GM23338 (cell line): ENCODE measurements at regions not wholly inside any gene's neighbourhood (a gene's known extent, or its start where the extent isn't known, plus 50 kb on each side); places are given as distances from the start of the nearest gene placed in this dataset.

Experiments
- ATAC-seq: fragments of 200-7000 bp; cut with Tn5 transposase; 3 replicates; pipeline ENCODE4 v1.9.1; 2020
- DNase-seq: peaks from one replicate; pipeline ENCODE4 v3.0.0-alpha.2; 2015; ENCODE audit warnings: low spot score
- H2AFZ ChIP-seq: fragments of 200-600 bp; sonication (generic); 2 replicates; pipeline ENCODE4 v1.8.0; 2016; ENCODE audit warnings: antibody characterized with exemption, mild to moderate bottlenecking, moderate library complexity
- H3F3A ChIP-seq: fragments of 200-600 bp; sonication (generic); replicated peaks from 2 replicates; pipeline ENCODE4 v1.8.0; 2017; ENCODE audit warnings: antibody characterized with exemption, mixed run types, low read depth
- H3K27ac ChIP-seq: fragments of 200-600 bp; sonication (generic); 2 replicates; pipeline ENCODE4 v1.6.1; 2016; ENCODE audit warnings: low read depth
- H3K27me3 ChIP-seq: fragments of 200-600 bp; sonication (generic); 2 replicates; pipeline ENCODE4 v1.8.0; 2016; ENCODE audit warnings: mild to moderate bottlenecking, mixed run types, moderate library complexity; ENCODE audit not compliant: insufficient read depth
- H3K36me3 ChIP-seq: fragments of 200-600 bp; sonication (generic); 2 replicates; pipeline ENCODE4 v1.8.0; 2016; ENCODE audit warnings: mild to moderate bottlenecking; ENCODE audit not compliant: insufficient read depth
- H3K4me1 ChIP-seq: fragments of 200-600 bp; sonication (generic); 2 replicates; pipeline ENCODE4 v1.8.0; 2016; ENCODE audit warnings: mild to moderate bottlenecking, moderate library complexity; ENCODE audit not compliant: insufficient read depth
- H3K4me2 ChIP-seq: fragments of 200-600 bp; sonication (generic); 2 replicates; pipeline ENCODE4 v1.7.1; 2017; ENCODE audit warnings: mixed run types
- H3K4me3 ChIP-seq: fragments of 200-600 bp; sonication (generic); 2 replicates; pipeline ENCODE4 v1.6.1; 2016; ENCODE audit warnings: mixed run types
- H3K79me2 ChIP-seq: fragments of 200-600 bp; sonication (generic); replicated peaks from 2 replicates; pipeline ENCODE4 v1.8.0; 2017; ENCODE audit warnings: mild to moderate bottlenecking; ENCODE audit not compliant: insufficient read depth
- H3K9me2 ChIP-seq: fragments of 200-600 bp; sonication (generic); 2 replicates; pipeline ENCODE4 v1.8.0; 2017; ENCODE audit not compliant: insufficient read depth
- H4K20me1 ChIP-seq: fragments of 200-600 bp; sonication (generic); replicated peaks from 2 replicates; pipeline ENCODE4 v1.8.0; 2017; ENCODE audit warnings: mild to moderate bottlenecking; ENCODE audit not compliant: insufficient read depth
- H3K27ac Mint-ChIP-seq: 2 replicates; pipeline ENCODE4 v1.8.0; 2020; ENCODE audit warnings: inconsistent platforms, mild to moderate bottlenecking, moderate library complexity, mixed read lengths
- H3K27me3 Mint-ChIP-seq: 3 replicates; pipeline ENCODE4 v1.8.0; 2022; ENCODE audit warnings: low read depth, mild to moderate bottlenecking, moderate library complexity, mixed read lengths, inconsistent platforms; ENCODE audit not compliant: insufficient read depth, poor library complexity
- H3K36me3 Mint-ChIP-seq: 3 replicates; pipeline ENCODE4 v1.8.0; 2021; ENCODE audit warnings: low read depth, mild to moderate bottlenecking, inconsistent platforms, moderate library complexity, mixed read lengths
- H3K4me1 Mint-ChIP-seq: 3 replicates; pipeline ENCODE4 v1.8.0; 2020; ENCODE audit warnings: mild to moderate bottlenecking, inconsistent platforms, mixed read lengths
- H3K4me3 Mint-ChIP-seq: 3 replicates; pipeline ENCODE4 v1.8.0; 2021; ENCODE audit warnings: moderate library complexity, mild to moderate bottlenecking, inconsistent platforms, mixed read lengths
- H3K9me3 Mint-ChIP-seq: 3 replicates; pipeline ENCODE4 v1.8.0; 2020; ENCODE audit warnings: moderate library complexity, mild to moderate bottlenecking, inconsistent platforms, mixed read lengths
- CREB1 ChIP-seq: fragments of 250-450 bp; sonication (Bioruptor Pico); IDR thresholded peaks from 2 replicates; pipeline ENCODE4 v1.5.0; 2020; ENCODE audit warnings: low read depth, mild to moderate bottlenecking, moderate library complexity
- CTCF ChIP-seq, 2 experiments: fragments of 200-600 bp in 1 of 2; sonication (generic) in 1 of 2; conservative IDR thresholded peaks; 2 replicates each; pipeline versions ENCODE4 v1.5.1 to v1.6.1; 2016 to 2017; ENCODE audit warnings: antibody characterized with exemption in 2 of 2, low read depth in 2 of 2, mild to moderate bottlenecking in 2 of 2, moderate library complexity in 1 of 2
- ETS1 ChIP-seq: IDR thresholded peaks from 2 replicates; pipeline ENCODE4 v1.6.1; 2016; ENCODE audit warnings: antibody characterized with exemption
- EZH2 ChIP-seq: fragments of 200-600 bp; sonication (generic); IDR thresholded peaks from one replicate; pipeline ENCODE4 v1.8.0; 2017; ENCODE audit warnings: antibody characterized with exemption, mild to moderate bottlenecking, low read depth; ENCODE audit not compliant: unreplicated experiment
- EZH2phosphoT487 ChIP-seq: fragments of 200-600 bp; sonication (generic); IDR thresholded peaks from one replicate; pipeline ENCODE4 v1.8.1; 2018; ENCODE audit warnings: antibody characterized with exemption; ENCODE audit not compliant: unreplicated experiment
- JUNB ChIP-seq: IDR thresholded peaks from one replicate; pipeline ENCODE4 v1.6.1; 2016; ENCODE audit warnings: antibody characterized with exemption; ENCODE audit not compliant: unreplicated experiment
- POLR2AphosphoS5 ChIP-seq: IDR thresholded peaks from 2 replicates; pipeline ENCODE4 v1.6.1; 2016; ENCODE audit warnings: antibody characterized with exemption, low read depth
- REST ChIP-seq: IDR thresholded peaks from one replicate; pipeline ENCODE4 v1.6.1; 2018; ENCODE audit warnings: antibody characterized with exemption; ENCODE audit not compliant: unreplicated experiment
- STAT1 ChIP-seq: IDR thresholded peaks from one replicate; pipeline ENCODE4 v1.6.1; 2016; ENCODE audit warnings: antibody characterized with exemption; ENCODE audit not compliant: unreplicated experiment
- ZNF114 ChIP-seq: fragments of 250-450 bp; sonication (Bioruptor Pico); IDR thresholded peaks from 2 replicates; pipeline ENCODE4 v1.5.0; 2020; ENCODE audit warnings: mild to moderate bottlenecking, moderate library complexity
- ZNF331 ChIP-seq: fragments of 250-450 bp; sonication (Bioruptor Pico); IDR thresholded peaks from 2 replicates; pipeline ENCODE4 v1.5.0; 2020; ENCODE audit warnings: low read depth, mild to moderate bottlenecking, moderate library complexity
- ZNF462 ChIP-seq: fragments of 250-450 bp; sonication (Bioruptor Pico); IDR thresholded peaks from 2 replicates; pipeline ENCODE4 v1.5.0; 2020; ENCODE audit warnings: mild to moderate bottlenecking, moderate library complexity

- TF ChIP-seq ZNF462 (CRISPR knock-in tag): no peak
- TF ChIP-seq CREB1: no peak
- no peak for TF ChIP-seq POLR2AphosphoS5
Measured at GRCh38 chrX:68989456-68989855, 160.6 kb downstream of the EFNB1 start (continued).

- Histone ChIP-seq H3K4me2 (no peak overlapping the region), H3K9me2 (no peaks in the 10 kb centered on the region), H4K20me1 (no peaks in the 10 kb centered on the region), H3K27ac (no peak overlapping the region), H3K4me1 (no peaks in the 10 kb centered on the region), H2AFZ (no peak overlapping the region), H3K79me2 (no peaks in the 10 kb centered on the region), H3K4me3 (no peak overlapping the region), H3F3A (no peaks in the 10 kb centered on the region), H3K36me3 (no peaks in the 10 kb centered on the region), H3K27me3 (no peaks in the 10 kb centered on the region)
- Mint-ChIP-seq H3K27me3 (peaks cover 2% of the 10 kb centered on the region), H3K4me3 (no peak overlapping the region), H3K36me3 (no peaks in the 10 kb centered on the region), H3K9me3 (no peaks in the 10 kb centered on the region), H3K4me1 (peaks cover 11% of the 10 kb centered on the region), H3K27ac (no peak overlapping the region)
- DNase-seq (no peak), ATAC-seq (no peak)
- TF ChIP-seq REST (no peak), CTCF (conservative IDR thresholded peaks at IDR 0.05; ENCODE audit: low read depth in 2 of 2) (no peak), CREB1 (no peak), ZNF331 (CRISPR knock-in tag) (no peak), POLR2AphosphoS5 (no peak), ZNF114 (CRISPR knock-in tag) (no peak), EZH2 (no peak), EZH2phosphoT487 (no peak), ETS1 (no peak), JUNB (no peak), STAT1 (no peak)
Measured at GRCh38 chrX:68988865-68989264, 160.0 kb downstream of the EFNB1 start.
